ENCODE measurements at regions not wholly inside any gene's neighbourhood (a gene's known extent, or its start where the extent isn't known, plus 50 kb on each side); places are given as distances from the start of the nearest gene placed in this dataset.

DNA sequence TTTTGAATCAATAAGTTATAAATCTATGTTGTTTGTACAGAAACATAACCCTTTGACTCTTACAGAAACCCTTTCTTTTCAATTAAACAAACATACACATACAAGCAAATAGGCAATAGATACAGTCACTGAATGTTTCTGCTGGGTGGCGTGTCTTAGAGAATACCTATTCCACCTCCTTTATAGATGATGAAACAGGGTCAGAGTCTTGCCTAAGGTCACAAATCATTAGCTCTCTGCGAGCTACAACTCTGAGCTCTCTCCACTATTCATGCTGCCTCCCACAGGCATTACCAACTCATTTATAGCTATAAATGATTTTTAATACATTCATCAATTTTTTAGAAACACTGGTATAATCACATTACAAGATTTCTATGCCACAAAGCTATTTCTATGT, 152.6 kb downstream of the RSL24D1 start:
- TF ChIP-seq POLR2A (IDR thresholded peaks at IDR 0.05), result no peak
- TF ChIP-seq, protein P1, sequence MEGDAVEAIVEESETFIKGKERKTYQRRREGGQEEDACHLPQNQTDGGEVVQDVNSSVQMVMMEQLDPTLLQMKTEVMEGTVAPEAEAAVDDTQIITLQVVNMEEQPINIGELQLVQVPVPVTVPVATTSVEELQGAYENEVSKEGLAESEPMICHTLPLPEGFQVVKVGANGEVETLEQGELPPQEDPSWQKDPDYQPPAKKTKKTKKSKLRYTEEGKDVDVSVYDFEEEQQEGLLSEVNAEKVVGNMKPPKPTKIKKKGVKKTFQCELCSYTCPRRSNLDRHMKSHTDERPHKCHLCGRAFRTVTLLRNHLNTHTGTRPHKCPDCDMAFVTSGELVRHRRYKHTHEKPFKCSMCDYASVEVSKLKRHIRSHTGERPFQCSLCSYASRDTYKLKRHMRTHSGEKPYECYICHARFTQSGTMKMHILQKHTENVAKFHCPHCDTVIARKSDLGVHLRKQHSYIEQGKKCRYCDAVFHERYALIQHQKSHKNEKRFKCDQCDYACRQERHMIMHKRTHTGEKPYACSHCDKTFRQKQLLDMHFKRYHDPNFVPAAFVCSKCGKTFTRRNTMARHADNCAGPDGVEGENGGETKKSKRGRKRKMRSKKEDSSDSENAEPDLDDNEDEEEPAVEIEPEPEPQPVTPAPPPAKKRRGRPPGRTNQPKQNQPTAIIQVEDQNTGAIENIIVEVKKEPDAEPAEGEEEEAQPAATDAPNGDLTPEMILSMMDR (IDR thresholded peaks at IDR 0.05), result no peak
- 57 to 62% methylated on average over 2 of the region's 2 CpGs for WGBS, 2 donors
- no peak for DNase-seq (ENCODE audit: low spot score in 2 of 2)
- H3K4me3 ChIP-seq (ENCODE audit: low read depth, poor library complexity, severe bottlenecking), result no peak overlapping the region
- intact Hi-C loops (cut with DNase I; ENCODE audit: low total_unique reads), result no loop called here

DNA sequence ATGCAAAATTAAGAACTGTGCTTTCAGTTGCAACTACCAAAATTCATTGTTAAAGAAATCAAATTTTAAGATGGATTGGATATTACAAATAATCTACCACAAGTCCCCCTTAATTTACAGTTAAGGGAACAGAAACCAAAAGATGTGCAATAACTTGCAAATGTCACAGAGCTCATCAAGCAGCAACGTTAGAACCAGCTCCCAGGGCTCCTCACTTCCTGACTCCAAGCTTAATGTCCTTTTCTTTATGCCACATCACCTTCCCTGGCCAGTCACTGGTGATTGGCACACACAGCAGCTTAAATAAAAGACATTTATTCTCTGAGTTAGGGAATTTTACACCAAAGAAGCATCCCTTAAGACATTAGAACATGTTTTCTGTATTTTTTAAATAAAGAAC, 159.7 kb downstream of the RSL24D1 start:
- no peak for TF ChIP-seq POLR2A (IDR thresholded peaks at IDR 0.05)
- TF ChIP-seq, protein P1 (IDR thresholded peaks at IDR 0.05), result no peak
- no peak for DNase-seq (ENCODE audit: low spot score in 2 of 2)
- no peak overlapping the region for H3K4me3 ChIP-seq (ENCODE audit: low read depth, poor library complexity, severe bottlenecking)
- 4 to 6% methylated on average over 1 of the region's 1 CpG for WGBS, 2 donors
- intact Hi-C loops (cut with DNase I; ENCODE audit: low total_unique reads), result no loop called here

DNA sequence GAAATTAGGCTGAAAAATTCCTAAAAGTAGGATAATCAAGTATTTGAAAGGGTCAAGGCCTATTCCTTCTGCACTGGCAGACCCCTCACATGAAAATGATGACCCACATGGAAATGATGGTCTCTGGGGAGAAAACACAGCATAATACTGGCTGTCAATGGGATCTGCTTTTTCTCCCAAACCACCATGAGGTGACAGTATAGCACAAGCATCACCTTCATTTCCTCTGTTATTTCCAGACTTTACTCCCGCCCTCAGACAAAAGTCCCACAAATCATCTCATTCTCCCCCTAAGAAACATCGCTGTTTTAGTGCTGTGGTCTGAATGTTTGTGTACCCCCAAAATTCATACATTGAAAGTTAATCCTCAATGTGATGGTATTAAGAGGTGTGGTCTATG, 161.0 kb downstream of the RSL24D1 start:
- intact Hi-C loops (cut with DNase I; ENCODE audit: low total_unique reads), result no loop called here
- WGBS, 2 donors, result 88 to 89% methylated on average over 2 of the region's 2 CpGs
- DNase-seq (ENCODE audit: low spot score in 2 of 2), result no peak
- no peak overlapping the region for H3K4me3 ChIP-seq (ENCODE audit: low read depth, poor library complexity, severe bottlenecking)
- TF ChIP-seq POLR2A (IDR thresholded peaks at IDR 0.05), result no peak
- TF ChIP-seq, protein P1 (IDR thresholded peaks at IDR 0.05), result no peak

DNA sequence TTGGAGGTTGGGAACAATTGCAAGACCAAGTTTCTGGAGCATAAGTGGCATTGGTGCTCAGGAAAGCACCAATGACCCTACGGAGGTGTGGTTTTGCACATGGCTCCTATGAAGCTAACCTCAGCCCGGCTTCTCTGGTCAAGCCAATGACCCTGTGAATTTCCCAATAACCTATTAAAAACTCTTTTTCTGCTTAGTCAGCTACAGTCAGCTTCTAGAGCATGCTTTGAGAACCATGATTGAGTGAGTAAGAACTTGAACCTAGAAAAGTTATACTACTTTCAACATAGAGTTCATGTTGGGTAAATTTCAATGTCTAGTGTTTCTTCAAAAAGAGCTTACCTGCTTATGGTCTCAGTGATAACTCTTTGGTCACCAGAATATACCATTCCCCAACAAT, 163.2 kb downstream of the RSL24D1 start:
- TF ChIP-seq POLR2A (IDR thresholded peaks at IDR 0.05), result no peak
- TF ChIP-seq, protein P1 (IDR thresholded peaks at IDR 0.05), result no peak
- no peak overlapping the region for H3K4me3 ChIP-seq (ENCODE audit: low read depth, poor library complexity, severe bottlenecking)
- no peak for DNase-seq (ENCODE audit: low spot score in 2 of 2)
- 89 to 92% methylated on average over 2 of the region's 2 CpGs for WGBS, 2 donors
- intact Hi-C loops (cut with DNase I; ENCODE audit: low total_unique reads), result no loop called here

DNA sequence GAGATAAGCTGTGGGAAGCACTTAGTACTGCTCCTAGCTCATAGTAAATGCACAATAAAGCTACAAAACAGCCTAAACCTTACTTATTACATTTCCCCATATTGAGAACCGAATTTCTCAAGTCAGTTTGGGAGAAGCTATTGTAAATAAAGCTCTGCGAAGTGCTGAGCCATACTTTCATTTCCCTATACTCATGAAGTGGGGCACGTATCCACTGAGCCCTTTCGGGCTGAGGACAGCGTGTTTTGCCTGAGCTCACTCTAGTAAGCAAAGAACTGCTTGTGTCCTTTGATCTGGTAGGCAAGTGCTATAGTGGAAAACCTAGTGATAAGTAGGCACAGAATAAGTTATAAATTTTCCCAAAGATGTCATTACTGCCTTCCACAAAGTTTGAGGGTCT, 165.0 kb downstream of the RSL24D1 start:
- DNase-seq (ENCODE audit: low spot score in 2 of 2), result peak in 1 of 2 donors; percentile 20
- H3K4me3 ChIP-seq (ENCODE audit: low read depth, poor library complexity, severe bottlenecking), result no peak overlapping the region
- TF ChIP-seq, protein P1 (IDR thresholded peaks at IDR 0.05), result no peak
- no peak for TF ChIP-seq POLR2A (IDR thresholded peaks at IDR 0.05)
- whole genome bisulfite sequencing, 2 donors, result 53 to 69% methylated on average over 5 of the region's 5 CpGs
- intact Hi-C loops (cut with DNase I; ENCODE audit: low total_unique reads), result no loop called here

DNA sequence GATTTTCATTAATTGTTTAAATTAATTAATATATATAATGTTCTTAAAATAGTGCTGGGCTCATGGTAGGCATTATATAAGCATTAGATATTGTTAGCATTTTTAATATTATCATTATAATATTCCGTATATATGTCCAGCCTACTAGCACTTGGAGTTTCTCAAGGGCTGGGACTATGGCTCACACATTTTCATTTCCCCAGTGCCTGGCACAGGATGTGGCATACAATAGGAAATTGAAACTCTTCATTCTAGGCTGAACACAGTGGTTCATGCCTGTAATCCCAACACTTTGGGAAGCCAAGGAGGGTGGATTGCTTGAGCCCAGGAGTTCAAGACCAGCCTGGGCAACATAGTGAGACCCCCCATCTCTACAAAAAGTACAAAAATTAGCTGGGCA, 170.4 kb downstream of the RSL24D1 start:
- intact Hi-C loops (cut with DNase I; ENCODE audit: low total_unique reads), result no loop called here
- TF ChIP-seq, protein P1 (IDR thresholded peaks at IDR 0.05), result no peak
- no peak for TF ChIP-seq POLR2A (IDR thresholded peaks at IDR 0.05)
- 55 to 92% methylated on average over 1 of the region's 1 CpG for WGBS, 2 donors
- H3K4me3 ChIP-seq (ENCODE audit: low read depth, poor library complexity, severe bottlenecking), result no peak overlapping the region
- no peak for DNase-seq (ENCODE audit: low spot score in 2 of 2)

Data from lower leg skin (tissue), 4 donors.